ENCODE measurements at regions not wholly inside any gene's neighbourhood (a gene's known extent, or its start where the extent isn't known, plus 50 kb on each side); places are given as distances from the start of the nearest gene placed in this dataset.

GRCh38 chr6:141164042-141164743 is 968.5 kb upstream of the GJE1 start:
- H3K4me1 ChIP-seq (ENCODE audit: control insufficient read depth in 1 of 2, insufficient read depth in 2 of 2, low read length in 2 of 2), result no peaks in the 10 kb centered on the region
- no peak overlapping the region for H3K27ac ChIP-seq (ENCODE audit: low read length)

GRCh38 chr6:141163107-141163506 is 969.6 kb upstream of the GJE1 start:
- Histone ChIP-seq H3K27me3 (ENCODE audit: low read depth, low read length) (no peaks in the 10 kb centered on the region), H3K4me3 (ENCODE audit: low read depth in 1 of 2, low read length in 2 of 2) (no peak overlapping the region), H3K27ac (ENCODE audit: low read length) (no peak overlapping the region), H3K4me1 (ENCODE audit: control insufficient read depth in 1 of 2, insufficient read depth in 2 of 2, low read length in 2 of 2) (peaks cover 0 to 3% of the 10 kb centered on the region in 2 donors), H3K36me3 (ENCODE audit: control insufficient read depth in 1 of 2, insufficient read depth in 2 of 2, low read length in 2 of 2) (no peaks in the 10 kb centered on the region), H3K9me3 (ENCODE audit: control insufficient read depth in 1 of 2, low read length in 2 of 2) (peaks cover 0 to 3% of the 10 kb centered on the region in 2 donors)

More at GRCh38 chr6:141164042-141164743, 968.5 kb upstream of the GJE1 start:
- Histone ChIP-seq H3K9me3 (ENCODE audit: control insufficient read depth in 1 of 2, low read length in 2 of 2) (peaks cover 0 to 3% of the 10 kb centered on the region in 2 donors), H3K27me3 (ENCODE audit: low read depth, low read length) (no peaks in the 10 kb centered on the region), H3K36me3 (ENCODE audit: control insufficient read depth in 1 of 2, insufficient read depth in 2 of 2, low read length in 2 of 2) (no peaks in the 10 kb centered on the region), H3K4me3 (ENCODE audit: low read depth in 1 of 2, low read length in 2 of 2) (no peak overlapping the region)

GRCh38 chr6:141158740-141159139 is 974.0 kb upstream of the GJE1 start:
- H3K4me1 ChIP-seq (ENCODE audit: control insufficient read depth in 1 of 2, insufficient read depth in 2 of 2, low read length in 2 of 2), result peaks cover 0 to 3% of the 10 kb centered on the region in 2 donors
- H3K4me3 ChIP-seq (ENCODE audit: low read depth in 1 of 2, low read length in 2 of 2), result no peak overlapping the region
- peaks cover 0 to 1% of the 10 kb centered on the region in 2 donors for H3K9me3 ChIP-seq (ENCODE audit: control insufficient read depth in 1 of 2, low read length in 2 of 2)
- no peak overlapping the region for H3K27ac ChIP-seq (ENCODE audit: low read length)
- no peaks in the 10 kb centered on the region for H3K36me3 ChIP-seq (ENCODE audit: control insufficient read depth in 1 of 2, insufficient read depth in 2 of 2, low read length in 2 of 2)
- no peaks in the 10 kb centered on the region for H3K27me3 ChIP-seq (ENCODE audit: low read depth, low read length)

- Histone ChIP-seq H3K36me3 (ENCODE audit: control insufficient read depth in 1 of 2, insufficient read depth in 2 of 2, low read length in 2 of 2) (no peaks in the 10 kb centered on the region), H3K4me3 (ENCODE audit: low read depth in 1 of 2, low read length in 2 of 2) (no peak overlapping the region), H3K27ac (ENCODE audit: low read length) (no peak overlapping the region), H3K9me3 (ENCODE audit: control insufficient read depth in 1 of 2, low read length in 2 of 2) (no peaks in the 10 kb centered on the region), H3K27me3 (ENCODE audit: low read depth, low read length) (no peaks in the 10 kb centered on the region), H3K4me1 (ENCODE audit: control insufficient read depth in 1 of 2, insufficient read depth in 2 of 2, low read length in 2 of 2) (no peaks in the 10 kb centered on the region)
Observed at GRCh38 chr6:141153563-141153962, 979.2 kb upstream of the GJE1 start.

- Histone ChIP-seq H3K4me1 (ENCODE audit: control insufficient read depth in 1 of 2, insufficient read depth in 2 of 2, low read length in 2 of 2) (no peaks in the 10 kb centered on the region), H3K27ac (ENCODE audit: low read length) (no peak overlapping the region), H3K36me3 (ENCODE audit: control insufficient read depth in 1 of 2, insufficient read depth in 2 of 2, low read length in 2 of 2) (no peaks in the 10 kb centered on the region), H3K27me3 (ENCODE audit: low read depth, low read length) (no peaks in the 10 kb centered on the region), H3K9me3 (ENCODE audit: control insufficient read depth in 1 of 2, low read length in 2 of 2) (no peaks in the 10 kb centered on the region), H3K4me3 (ENCODE audit: low read depth in 1 of 2, low read length in 2 of 2) (no peak overlapping the region)
Observed at GRCh38 chr6:141152951-141153350, 979.8 kb upstream of the GJE1 start.

- Histone ChIP-seq H3K4me1 (ENCODE audit: control insufficient read depth in 1 of 2, insufficient read depth in 2 of 2, low read length in 2 of 2) (no peaks in the 10 kb centered on the region), H3K36me3 (ENCODE audit: control insufficient read depth in 1 of 2, insufficient read depth in 2 of 2, low read length in 2 of 2) (no peaks in the 10 kb centered on the region), H3K27me3 (ENCODE audit: low read depth, low read length) (no peaks in the 10 kb centered on the region), H3K27ac (ENCODE audit: low read length) (no peak overlapping the region), H3K4me3 (ENCODE audit: low read depth in 1 of 2, low read length in 2 of 2) (no peak overlapping the region), H3K9me3 (ENCODE audit: control insufficient read depth in 1 of 2, low read length in 2 of 2) (no peaks in the 10 kb centered on the region)
Observed at GRCh38 chr6:141151710-141152417, 980.9 kb upstream of the GJE1 start.

GRCh38 chr6:141141870-141142269 is 990.9 kb upstream of the GJE1 start:
- Histone ChIP-seq H3K4me3 (ENCODE audit: low read depth in 1 of 2, low read length in 2 of 2) (no peak overlapping the region), H3K4me1 (ENCODE audit: control insufficient read depth in 1 of 2, insufficient read depth in 2 of 2, low read length in 2 of 2) (no peaks in the 10 kb centered on the region), H3K27ac (ENCODE audit: low read length) (no peak overlapping the region), H3K36me3 (ENCODE audit: control insufficient read depth in 1 of 2, insufficient read depth in 2 of 2, low read length in 2 of 2) (no peaks in the 10 kb centered on the region), H3K27me3 (ENCODE audit: low read depth, low read length) (no peaks in the 10 kb centered on the region), H3K9me3 (ENCODE audit: control insufficient read depth in 1 of 2, low read length in 2 of 2) (no peaks in the 10 kb centered on the region)

- H3K27ac ChIP-seq (ENCODE audit: low read length), result no peak overlapping the region
- no peaks in the 10 kb centered on the region for H3K27me3 ChIP-seq (ENCODE audit: low read depth, low read length)
- H3K4me1 ChIP-seq (ENCODE audit: control insufficient read depth in 1 of 2, insufficient read depth in 2 of 2, low read length in 2 of 2), result no peaks in the 10 kb centered on the region
- no peak overlapping the region for H3K4me3 ChIP-seq (ENCODE audit: low read depth in 1 of 2, low read length in 2 of 2)
- H3K36me3 ChIP-seq (ENCODE audit: control insufficient read depth in 1 of 2, insufficient read depth in 2 of 2, low read length in 2 of 2), result no peaks in the 10 kb centered on the region
- no peaks in the 10 kb centered on the region for H3K9me3 ChIP-seq (ENCODE audit: control insufficient read depth in 1 of 2, low read length in 2 of 2)
Observed at GRCh38 chr6:141140905-141141304, 991.8 kb upstream of the GJE1 start.

- no peaks in the 10 kb centered on the region for H3K4me1 ChIP-seq (ENCODE audit: control insufficient read depth in 1 of 2, insufficient read depth in 2 of 2, low read length in 2 of 2)
- H3K36me3 ChIP-seq (ENCODE audit: control insufficient read depth in 1 of 2, insufficient read depth in 2 of 2, low read length in 2 of 2), result no peaks in the 10 kb centered on the region
- no peaks in the 10 kb centered on the region for H3K9me3 ChIP-seq (ENCODE audit: control insufficient read depth in 1 of 2, low read length in 2 of 2)
- H3K4me3 ChIP-seq (ENCODE audit: low read depth in 1 of 2, low read length in 2 of 2), result no peak overlapping the region
- no peaks in the 10 kb centered on the region for H3K27me3 ChIP-seq (ENCODE audit: low read depth, low read length)
- no peak overlapping the region for H3K27ac ChIP-seq (ENCODE audit: low read length)
Observed at GRCh38 chr6:141139461-141139860, 993.3 kb upstream of the GJE1 start.

GRCh38 chr6:141134723-141135122 is 998.0 kb upstream of the GJE1 start:
- Histone ChIP-seq H3K36me3 (ENCODE audit: control insufficient read depth in 1 of 2, insufficient read depth in 2 of 2, low read length in 2 of 2) (no peaks in the 10 kb centered on the region), H3K27me3 (ENCODE audit: low read depth, low read length) (no peaks in the 10 kb centered on the region), H3K4me1 (ENCODE audit: control insufficient read depth in 1 of 2, insufficient read depth in 2 of 2, low read length in 2 of 2) (no peaks in the 10 kb centered on the region), H3K27ac (ENCODE audit: low read length) (no peak overlapping the region), H3K9me3 (ENCODE audit: control insufficient read depth in 1 of 2, low read length in 2 of 2) (no peaks in the 10 kb centered on the region), H3K4me3 (ENCODE audit: low read depth in 1 of 2, low read length in 2 of 2) (no peak overlapping the region)

- Histone ChIP-seq H3K9me3 (ENCODE audit: control insufficient read depth in 1 of 2, low read length in 2 of 2) (no peaks in the 10 kb centered on the region), H3K27ac (ENCODE audit: low read length) (no peak overlapping the region), H3K4me3 (ENCODE audit: low read depth in 1 of 2, low read length in 2 of 2) (no peak overlapping the region), H3K36me3 (ENCODE audit: control insufficient read depth in 1 of 2, insufficient read depth in 2 of 2, low read length in 2 of 2) (no peaks in the 10 kb centered on the region), H3K4me1 (ENCODE audit: control insufficient read depth in 1 of 2, insufficient read depth in 2 of 2, low read length in 2 of 2) (no peaks in the 10 kb centered on the region), H3K27me3 (ENCODE audit: low read depth, low read length) (no peaks in the 10 kb centered on the region)
Observed at GRCh38 chr6:141133836-141134235, 998.9 kb upstream of the GJE1 start.
